ENCODE measurements at regions not wholly inside any gene's neighbourhood (a gene's known extent, or its start where the extent isn't known, plus 50 kb on each side); places are given as distances from the start of the nearest gene placed in this dataset.

GRCh38 chr7:89495704-89496103, 658.6 kb upstream of the STEAP1 start:
- TF ChIP-seq CTCF (IDR thresholded peaks at IDR 0.05; ENCODE audit: low read depth, low read length): no peak
- in situ Hi-C loops (cut with HindIII; ENCODE audit: low sequenced_read_pairs): no loop called here
- DNase-seq (ENCODE audit: low read depth, low spot score): no peak
- H3K4me3 ChIP-seq (ENCODE audit: low read depth, low read length): no peak overlapping the region

- no peak for DNase-seq (ENCODE audit: low read depth, low spot score)
- H3K4me3 ChIP-seq (ENCODE audit: low read depth, low read length): no peak overlapping the region
- in situ Hi-C loops (cut with HindIII; ENCODE audit: low sequenced_read_pairs): no loop called here
- no peak for TF ChIP-seq CTCF (IDR thresholded peaks at IDR 0.05; ENCODE audit: low read depth, low read length)
Measured at GRCh38 chr7:89500084-89500483, 654.2 kb upstream of the STEAP1 start.

- no peak for DNase-seq (ENCODE audit: low read depth, low spot score)
- in situ Hi-C loops (cut with HindIII; ENCODE audit: low sequenced_read_pairs): no loop called here
- no peak for TF ChIP-seq CTCF (IDR thresholded peaks at IDR 0.05; ENCODE audit: low read depth, low read length)
Measured at GRCh38 chr7:89503281-89503680, 651.0 kb upstream of the STEAP1 start.

GRCh38 chr7:89507034-89507433, 647.2 kb upstream of the STEAP1 start:
- in situ Hi-C loops (cut with HindIII; ENCODE audit: low sequenced_read_pairs): no loop called here
- no peak for DNase-seq (ENCODE audit: low read depth, low spot score)
- no peak for TF ChIP-seq CTCF (IDR thresholded peaks at IDR 0.05; ENCODE audit: low read depth, low read length)
- no peak overlapping the region for H3K4me3 ChIP-seq (ENCODE audit: low read depth, low read length)

More at GRCh38 chr7:89503281-89503680, 651.0 kb upstream of the STEAP1 start:
- H3K4me3 ChIP-seq (ENCODE audit: low read depth, low read length): no peak overlapping the region

GRCh38 chr7:89511900-89512299, 642.4 kb upstream of the STEAP1 start:
- no peak for DNase-seq (ENCODE audit: low read depth, low spot score)
- TF ChIP-seq CTCF (IDR thresholded peaks at IDR 0.05; ENCODE audit: low read depth, low read length): no peak
- in situ Hi-C loops (cut with HindIII; ENCODE audit: low sequenced_read_pairs): no loop called here

GRCh38 chr7:89514970-89515369, 639.3 kb upstream of the STEAP1 start:
- TF ChIP-seq CTCF (IDR thresholded peaks at IDR 0.05; ENCODE audit: low read depth, low read length): no peak
- in situ Hi-C loops (cut with HindIII; ENCODE audit: low sequenced_read_pairs): no loop called here
- no peak overlapping the region for H3K4me3 ChIP-seq (ENCODE audit: low read depth, low read length)
- no peak for DNase-seq (ENCODE audit: low read depth, low spot score)

More at GRCh38 chr7:89511900-89512299, 642.4 kb upstream of the STEAP1 start:
- no peak overlapping the region for H3K4me3 ChIP-seq (ENCODE audit: low read depth, low read length)

GRCh38 chr7:89517815-89518214, 636.5 kb upstream of the STEAP1 start:
- no peak for TF ChIP-seq CTCF (IDR thresholded peaks at IDR 0.05; ENCODE audit: low read depth, low read length)
- no peak overlapping the region for H3K4me3 ChIP-seq (ENCODE audit: low read depth, low read length)
- DNase-seq (ENCODE audit: low read depth, low spot score): no peak
- in situ Hi-C loops (cut with HindIII; ENCODE audit: low sequenced_read_pairs): no loop called here

All from astrocyte of the spinal cord (primary cell).